ENCODE measurements at regions not wholly inside any gene's neighbourhood (a gene's known extent, or its start where the extent isn't known, plus 50 kb on each side); places are given as distances from the start of the nearest gene placed in this dataset.
A peak's percentile ranks its signal among the peaks of the same experiment; 100 is the strongest.

GRCh38 chr9:113805486-113806132, 70.5 kb upstream of the ZNF618 start:
- Histone ChIP-seq H3K9me3 (ENCODE audit: insufficient read depth, low read length) (no peaks in the 10 kb centered on the region), H3F3A (ENCODE audit: insufficient read depth) (no peaks in the 10 kb centered on the region), H3K27me3 (ENCODE audit: low read length) (no peaks in the 10 kb centered on the region), H3K4me3 (ENCODE audit: insufficient read depth, low read length, poor library complexity, severe bottlenecking) (no peak overlapping the region), H3K79me2 (ENCODE audit: insufficient read depth, low read length) (no peaks in the 10 kb centered on the region), H2AFZ (ENCODE audit: low read depth, low read length, severe bottlenecking) (no peak overlapping the region), H3K4me2 (ENCODE audit: low read depth, low read length, poor library complexity, severe bottlenecking) (no peak overlapping the region), H3K36me3 (ENCODE audit: low read length) (no peaks in the 10 kb centered on the region), H3K27ac (ENCODE audit: low read depth, low read length) (no peak overlapping the region), H3K9ac (ENCODE audit: low read length) (no peak overlapping the region), H3K9me2 (replicated peaks; ENCODE audit: insufficient read depth, low read length) (no peaks in the 10 kb centered on the region), H4K20me1 (ENCODE audit: low read depth, low read length) (no peaks in the 10 kb centered on the region)
- TF ChIP-seq CTCF (IDR thresholded peaks at IDR 0.05; ENCODE audit: insufficient read depth, low read length, poor library complexity, severe bottlenecking) (no peak), EZH2phosphoT487 (conservative IDR thresholded peaks at IDR 0.05; ENCODE audit: low read length) (no peak)

- Histone ChIP-seq H3F3A (ENCODE audit: insufficient read depth) (no peaks in the 10 kb centered on the region), H3K9ac (ENCODE audit: low read length) (no peak overlapping the region), H3K4me2 (ENCODE audit: low read depth, low read length, poor library complexity, severe bottlenecking) (no peak overlapping the region)
These were observed 68.7 kb upstream of the ZNF618 start for GRCh38 chr9:113807173-113808061.

More at GRCh38 chr9:113807173-113808061, 68.7 kb upstream of the ZNF618 start:
- Histone ChIP-seq H3K9me3 (ENCODE audit: insufficient read depth, low read length) (no peaks in the 10 kb centered on the region), H4K20me1 (ENCODE audit: low read depth, low read length) (no peaks in the 10 kb centered on the region), H3K27me3 (ENCODE audit: low read length) (no peaks in the 10 kb centered on the region), H3K27ac (ENCODE audit: low read depth, low read length) (no peak overlapping the region), H3K36me3 (ENCODE audit: low read length) (no peaks in the 10 kb centered on the region), H2AFZ (ENCODE audit: low read depth, low read length, severe bottlenecking) (no peak overlapping the region), H3K4me3 (ENCODE audit: insufficient read depth, low read length, poor library complexity, severe bottlenecking) (no peak overlapping the region), H3K9me2 (replicated peaks; ENCODE audit: insufficient read depth, low read length) (no peaks in the 10 kb centered on the region), H3K79me2 (ENCODE audit: insufficient read depth, low read length) (no peaks in the 10 kb centered on the region)
- TF ChIP-seq EZH2phosphoT487 (conservative IDR thresholded peaks at IDR 0.05; ENCODE audit: low read length) (no peak), CTCF (IDR thresholded peaks at IDR 0.05; ENCODE audit: insufficient read depth, low read length, poor library complexity, severe bottlenecking) (peak; percentile 91)
